HG03095 (cell line): ENCODE measurements at regions not wholly inside any gene's neighbourhood (a gene's known extent, or its start where the extent isn't known, plus 50 kb on each side); places are given as distances from the start of the nearest gene placed in this dataset.
"Not testable (repeated sequence)": the region's sequence is repeated elsewhere in the genome, so short reads cannot be mapped to it uniquely, and the experiment has no call there.

ENCODE experiments used
- ATAC-seq: cut with Tn5 transposase; IDR thresholded peaks from one replicate; pipeline ENCODE4 v1.9.1; 2021; ENCODE audit warnings: moderate library complexity; ENCODE audit not compliant: unreplicated experiment

GRCh38 chr17:69669441-69670178 lies 255.1 kb downstream of the MAP2K6 start:
- ATAC-seq: no peak

GRCh38 chr17:69672924-69673323 lies 258.4 kb downstream of the MAP2K6 start:
- ATAC-seq: no peak

GRCh38 chr17:69677130-69677529 lies 262.6 kb downstream of the MAP2K6 start:
- no peak for ATAC-seq

- ATAC-seq: no peak
Measured at GRCh38 chr17:69678206-69678605, 263.7 kb downstream of the MAP2K6 start.

- no peak for ATAC-seq
Measured at GRCh38 chr17:69679829-69680228, 265.3 kb downstream of the MAP2K6 start.

GRCh38 chr17:69684251-69684650 lies 269.8 kb downstream of the MAP2K6 start:
- no peak for ATAC-seq

GRCh38 chr17:69685150-69685549 lies 270.7 kb downstream of the MAP2K6 start:
- not testable (repeated sequence) for ATAC-seq

GRCh38 chr17:69690531-69690930 lies 276.0 kb downstream of the MAP2K6 start:
- no peak for ATAC-seq

GRCh38 chr17:69692171-69692570 lies 277.7 kb downstream of the MAP2K6 start:
- ATAC-seq: no peak

- ATAC-seq: no peak
Measured at GRCh38 chr17:69695646-69696045, 281.1 kb downstream of the MAP2K6 start.

- ATAC-seq: no peak
Measured at GRCh38 chr17:69696650-69697049, 282.2 kb downstream of the MAP2K6 start.

- ATAC-seq: not testable (repeated sequence)
Measured at GRCh38 chr17:69698352-69698751, 283.9 kb downstream of the MAP2K6 start.

- no peak for ATAC-seq
Measured at GRCh38 chr17:69702078-69702477, 287.6 kb downstream of the MAP2K6 start.

GRCh38 chr17:69703751-69704150 lies 289.3 kb downstream of the MAP2K6 start:
- ATAC-seq: no peak

- no peak for ATAC-seq
Measured at GRCh38 chr17:69704935-69705334, 290.4 kb downstream of the MAP2K6 start.

GRCh38 chr17:69706127-69706526 lies 291.6 kb downstream of the MAP2K6 start:
- no peak for ATAC-seq

- no peak for ATAC-seq
Measured at GRCh38 chr17:69709441-69709840, 294.9 kb downstream of the MAP2K6 start.

GRCh38 chr17:69710926-69711325 lies 296.4 kb downstream of the MAP2K6 start:
- no peak for ATAC-seq

- ATAC-seq: no peak
Measured at GRCh38 chr17:69711541-69711940, 297.0 kb downstream of the MAP2K6 start.

- ATAC-seq: no peak
Measured at GRCh38 chr17:69712801-69713311, 298.4 kb downstream of the MAP2K6 start.

- ATAC-seq: no peak
Measured at GRCh38 chr17:69713815-69714214, 299.3 kb downstream of the MAP2K6 start.

GRCh38 chr17:69714669-69715068 lies 300.2 kb downstream of the MAP2K6 start:
- no peak for ATAC-seq

- ATAC-seq: no peak
Measured at GRCh38 chr17:69715656-69716055, 301.2 kb downstream of the MAP2K6 start.
